GM18909 (cell line): ENCODE measurements at regions not wholly inside any gene's neighbourhood (a gene's known extent, or its start where the extent isn't known, plus 50 kb on each side); places are given as distances from the start of the nearest gene placed in this dataset.
"Not testable (repeated sequence)": the region's sequence is repeated elsewhere in the genome, so short reads cannot be mapped to it uniquely, and the experiment has no call there.

Experiments used
- ATAC-seq: cut with Tn5 transposase; IDR thresholded peaks from one replicate; pipeline ENCODE4 v1.9.1; 2021; ENCODE audit warnings: mild to moderate bottlenecking; ENCODE audit not compliant: unreplicated experiment, poor library complexity

GRCh38 chr13:99798756-99799155 is 172.8 kb downstream of the ZIC5 start:
- no peak for ATAC-seq

- ATAC-seq = no peak
These were observed 173.9 kb downstream of the ZIC5 start for GRCh38 chr13:99797691-99798090.

- no peak for ATAC-seq
These were observed 175.3 kb downstream of the ZIC5 start for GRCh38 chr13:99796175-99796819.

GRCh38 chr13:99792079-99792921 is 179.3 kb downstream of the ZIC5 start:
- ATAC-seq = no peak

GRCh38 chr13:99782669-99783068 is 188.9 kb downstream of the ZIC5 start:
- no peak for ATAC-seq

- no peak for ATAC-seq
These were observed 193.1 kb downstream of the ZIC5 start for GRCh38 chr13:99778500-99778899.

GRCh38 chr13:99777873-99778272 is 193.7 kb downstream of the ZIC5 start:
- ATAC-seq = no peak

GRCh38 chr13:99774644-99775043 is 196.9 kb downstream of the ZIC5 start:
- ATAC-seq = no peak

- ATAC-seq = no peak
These were observed 202.6 kb downstream of the ZIC5 start for GRCh38 chr13:99768986-99769385.

- ATAC-seq = no peak
These were observed 204.9 kb downstream of the ZIC5 start for GRCh38 chr13:99766641-99767045.

- ATAC-seq = no peak
These were observed 205.7 kb downstream of the ZIC5 start for GRCh38 chr13:99765869-99766268.

- no peak for ATAC-seq
These were observed 211.1 kb downstream of the ZIC5 start for GRCh38 chr13:99760456-99760855.

GRCh38 chr13:99759163-99759552 is 212.4 kb downstream of the ZIC5 start:
- no peak for ATAC-seq

- no peak for ATAC-seq
These were observed 213.0 kb downstream of the ZIC5 start for GRCh38 chr13:99758460-99759162.

- no peak for ATAC-seq
These were observed 213.7 kb downstream of the ZIC5 start for GRCh38 chr13:99757756-99758459.

GRCh38 chr13:99756281-99756680 is 215.3 kb downstream of the ZIC5 start:
- no peak for ATAC-seq

- ATAC-seq = not testable (repeated sequence)
These were observed 216.8 kb downstream of the ZIC5 start for GRCh38 chr13:99754750-99755149.

GRCh38 chr13:99752373-99752772 is 219.2 kb downstream of the ZIC5 start:
- no peak for ATAC-seq

- no peak for ATAC-seq
These were observed 219.9 kb downstream of the ZIC5 start for GRCh38 chr13:99751517-99752199.

- ATAC-seq = no peak
These were observed 220.6 kb downstream of the ZIC5 start for GRCh38 chr13:99750951-99751350.
